A549 (cell line): ENCODE measurements at regions not wholly inside any gene's neighbourhood (a gene's known extent, or its start where the extent isn't known, plus 50 kb on each side); places are given as distances from the start of the nearest gene placed in this dataset.

ENCODE experiments used
- CHD4 ChIP-seq: fragments of 200-600 bp; sonication (generic); IDR thresholded peaks from 2 replicates; pipeline ENCODE4 v1.6.1; 2016; ENCODE audit warnings: antibody characterized with exemption, mild to moderate bottlenecking, borderline replicate concordance
- CTCF ChIP-seq: fragments of >200 bp; sonication (Bioruptor Twin); formaldehyde crosslinking; IDR thresholded peaks from 3 replicates; pipeline ENCODE4 v1.5.1; 2016
- ELK1 ChIP-seq: fragments of 150-350 bp; IDR thresholded peaks from 2 replicates; pipeline ENCODE4 v1.6.1; 2014; ENCODE audit warnings: low read depth, mild to moderate bottlenecking, low read length
- EP300 ChIP-seq, 2 experiments: fragments of >200 bp; sonication (Bioruptor Twin); formaldehyde crosslinking; IDR thresholded peaks; 2 replicates in 1 of 2; 3 replicates in 1 of 2; pipeline ENCODE4 v1.6.1; 2016 to 2017
- JUNB ChIP-seq: fragments of >200 bp; sonication (Bioruptor Twin); formaldehyde crosslinking; IDR thresholded peaks from 2 replicates; pipeline ENCODE4 v1.6.1; 2016
- KDM1A ChIP-seq: fragments of 200-600 bp; sonication (generic); IDR thresholded peaks from 2 replicates; pipeline ENCODE4 v1.6.1; 2016; ENCODE audit warnings: low read depth, mild to moderate bottlenecking
- NR3C1 ChIP-seq: fragments of >200 bp; sonication (Bioruptor Twin); formaldehyde crosslinking; IDR thresholded peaks from 3 replicates; pipeline ENCODE4 v1.6.1; 2017
- POLR2A ChIP-seq: IDR thresholded peaks from 2 replicates; pipeline ENCODE4 v1.6.1; 2012; ENCODE audit warnings: mild to moderate bottlenecking, low read length
- RAD21 ChIP-seq, 2 experiments: fragments of >200 bp in 1 of 2; sonication (Bioruptor Twin) in 1 of 2; formaldehyde crosslinking in 1 of 2; IDR thresholded peaks in 1 of 2; conservative IDR thresholded peaks in 1 of 2; 2 replicates in 1 of 2; 3 replicates in 1 of 2; pipeline ENCODE4 v1.6.1; 2012 to 2018; ENCODE audit warnings: inconsistent platforms in 1 of 2

- TF ChIP-seq CTCF (no peak), RAD21 (conservative IDR thresholded peaks at IDR 0.05 in 1 of 2, IDR thresholded peaks at IDR 0.05 in 1 of 2) (no peak), POLR2A (no peak), KDM1A (no peak), ELK1 (no peak), NR3C1 (no peak), JUNB (no peak), EP300 (IDR thresholded peaks at IDR 0.05) (no peak), CHD4 (no peak)
Measured at GRCh38 chr10:84811113-84811512, 482.7 kb downstream of the CCSER2 start.
